ENCODE measurements at regions not wholly inside any gene's neighbourhood (a gene's known extent, or its start where the extent isn't known, plus 50 kb on each side); places are given as distances from the start of the nearest gene placed in this dataset.
"Not testable (repeated sequence)": the region's sequence is repeated elsewhere in the genome, so short reads cannot be mapped to it uniquely, and the experiment has no call there.

DNA sequence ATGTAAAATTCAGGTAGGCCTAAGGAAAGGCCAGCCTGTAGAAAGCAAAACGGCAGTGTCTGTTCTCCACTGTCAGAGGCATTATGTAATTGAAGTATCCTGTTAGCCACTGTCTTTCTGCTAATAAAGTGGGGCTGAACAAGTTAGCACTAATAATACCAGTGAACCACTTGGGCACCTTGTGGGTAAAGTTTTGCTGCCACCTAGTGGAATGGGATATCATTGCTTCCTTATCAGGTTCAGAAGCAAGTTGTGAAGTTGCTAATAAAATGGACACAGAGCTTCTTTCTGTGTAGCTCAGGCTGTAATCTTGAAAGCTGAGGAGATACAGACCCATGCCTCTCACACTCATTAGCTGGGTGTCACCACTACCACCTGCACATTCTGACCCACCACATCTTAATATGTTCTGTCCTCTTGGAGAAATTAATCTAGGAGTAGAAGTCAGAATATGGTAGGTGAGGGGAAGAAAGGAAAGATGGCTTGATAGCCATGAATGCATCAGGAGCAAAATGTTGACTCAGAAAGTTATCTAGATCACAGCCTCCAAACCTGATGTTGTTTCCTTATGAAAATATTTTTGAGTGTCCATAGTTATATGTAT lies 175.1 kb downstream of the SEPTIN7 start:
- Histone ChIP-seq H3K4me3 (no peak overlapping the region), H3K27ac (no peak overlapping the region), H3K9me3 (no peaks in the 10 kb centered on the region), H3K9ac (ENCODE audit: low read depth in 2 of 2, low read length in 2 of 2) (no peak overlapping the region), H3K27me3 (no peaks in the 10 kb centered on the region), H3K4me1 (no peaks in the 10 kb centered on the region), H3K36me3 (no peaks in the 10 kb centered on the region)
- TF ChIP-seq, protein P1, sequence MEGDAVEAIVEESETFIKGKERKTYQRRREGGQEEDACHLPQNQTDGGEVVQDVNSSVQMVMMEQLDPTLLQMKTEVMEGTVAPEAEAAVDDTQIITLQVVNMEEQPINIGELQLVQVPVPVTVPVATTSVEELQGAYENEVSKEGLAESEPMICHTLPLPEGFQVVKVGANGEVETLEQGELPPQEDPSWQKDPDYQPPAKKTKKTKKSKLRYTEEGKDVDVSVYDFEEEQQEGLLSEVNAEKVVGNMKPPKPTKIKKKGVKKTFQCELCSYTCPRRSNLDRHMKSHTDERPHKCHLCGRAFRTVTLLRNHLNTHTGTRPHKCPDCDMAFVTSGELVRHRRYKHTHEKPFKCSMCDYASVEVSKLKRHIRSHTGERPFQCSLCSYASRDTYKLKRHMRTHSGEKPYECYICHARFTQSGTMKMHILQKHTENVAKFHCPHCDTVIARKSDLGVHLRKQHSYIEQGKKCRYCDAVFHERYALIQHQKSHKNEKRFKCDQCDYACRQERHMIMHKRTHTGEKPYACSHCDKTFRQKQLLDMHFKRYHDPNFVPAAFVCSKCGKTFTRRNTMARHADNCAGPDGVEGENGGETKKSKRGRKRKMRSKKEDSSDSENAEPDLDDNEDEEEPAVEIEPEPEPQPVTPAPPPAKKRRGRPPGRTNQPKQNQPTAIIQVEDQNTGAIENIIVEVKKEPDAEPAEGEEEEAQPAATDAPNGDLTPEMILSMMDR (IDR thresholded peaks at IDR 0.05) = peak; percentile 78
- intact Hi-C loops (cut with DNase I) = loop anchor here (5.0 to 10.0 kb wide), 2 partner anchors 59 to 271 kb away; no protein-coding TSS in a partner anchor
- DNase-seq = peak; percentile 66

GRCh38 chr7:35978816-35979640 lies 174.0 kb upstream of the EEPD1 start:
- not testable (repeated sequence) for H3K4me1 ChIP-seq; H3K27ac ChIP-seq; H3K36me3 ChIP-seq; H3K9me3 ChIP-seq; DNase-seq; H3K27me3 ChIP-seq; H3K4me3 ChIP-seq; H3K9ac ChIP-seq (ENCODE audit: low read depth in 2 of 2, low read length in 2 of 2)
- intact Hi-C loops (cut with DNase I) = loop anchor here (5.0 to 10.0 kb wide), 2 partner anchors 62 to 274 kb away; no protein-coding TSS in a partner anchor

GRCh38 chr7:35982600-35982999 lies 170.5 kb upstream of the EEPD1 start:
- Histone ChIP-seq H3K4me3 (no peak overlapping the region), H3K27me3 (no peaks in the 10 kb centered on the region), H3K9me3 (no peaks in the 10 kb centered on the region), H3K36me3 (no peaks in the 10 kb centered on the region), H3K27ac (no peak overlapping the region), H3K9ac (ENCODE audit: low read depth in 2 of 2, low read length in 2 of 2) (no peak overlapping the region), H3K4me1 (no peaks in the 10 kb centered on the region)
- DNase-seq = no peak
- intact Hi-C loops (cut with DNase I) = no loop called here
- TF ChIP-seq, protein P1 (IDR thresholded peaks at IDR 0.05) = no peak

- no peaks in the 10 kb centered on the region for H3K4me1 ChIP-seq
- H3K9ac ChIP-seq (ENCODE audit: low read depth in 2 of 2, low read length in 2 of 2) = no peak overlapping the region
Measured at GRCh38 chr7:35983626-35984025, 169.4 kb upstream of the EEPD1 start.

DNA sequence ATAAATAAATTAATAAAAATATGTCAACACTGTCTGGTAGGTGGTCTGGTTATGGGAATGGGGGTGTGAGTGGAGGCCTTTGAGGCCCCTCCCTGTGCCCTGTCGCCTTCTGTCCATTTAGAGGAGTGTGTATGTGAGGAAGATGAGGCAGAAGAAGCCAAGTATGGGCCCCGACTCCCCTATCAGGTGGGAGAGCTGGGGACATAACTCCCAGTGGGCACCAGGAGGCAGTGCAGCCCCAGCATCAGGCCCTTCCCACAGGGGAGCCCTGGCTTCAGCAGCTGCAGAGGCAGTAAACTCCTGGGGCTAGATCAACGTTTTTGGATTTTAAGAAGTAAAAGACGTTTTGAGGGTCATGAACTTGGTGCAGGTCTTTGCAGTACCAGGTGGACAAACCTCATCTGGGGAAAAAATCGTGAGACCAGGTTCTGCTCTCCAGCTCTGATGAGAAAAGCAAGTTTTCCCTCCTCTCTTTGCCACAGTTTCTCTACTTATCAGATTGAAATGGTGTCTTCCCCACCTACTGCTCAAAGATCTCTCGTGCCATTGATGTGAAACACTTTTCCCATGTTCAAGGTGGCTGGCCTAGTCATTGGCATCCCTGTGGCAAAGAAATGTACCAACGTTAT lies 167.8 kb upstream of the EEPD1 start:
- Histone ChIP-seq H3K27me3 (no peaks in the 10 kb centered on the region), H3K4me3 (no peak overlapping the region), H3K9me3 (no peaks in the 10 kb centered on the region), H3K4me1 (no peaks in the 10 kb centered on the region), H3K27ac (no peak overlapping the region), H3K9ac (ENCODE audit: low read depth in 2 of 2, low read length in 2 of 2) (peak overlapping the region in 1 of 2 donors; percentile 34), H3K36me3 (no peaks in the 10 kb centered on the region)
- intact Hi-C loops (cut with DNase I) = loop anchor here (2.0 kb wide), 1 partner anchor 306 kb away; no protein-coding TSS in a partner anchor
- peak; percentile 80 for DNase-seq
- TF ChIP-seq, protein P1 (IDR thresholded peaks at IDR 0.05) = peak; percentile 90

More at GRCh38 chr7:35983626-35984025, 169.4 kb upstream of the EEPD1 start:
- intact Hi-C loops (cut with DNase I) = loop anchor here (2.0 kb wide), 1 partner anchor 307 kb away; no protein-coding TSS in a partner anchor
- no peaks in the 10 kb centered on the region for H3K27me3 ChIP-seq
- no peak overlapping the region for H3K4me3 ChIP-seq
- no peak for DNase-seq
- no peak overlapping the region for H3K27ac ChIP-seq
- TF ChIP-seq, protein P1 (IDR thresholded peaks at IDR 0.05) = no peak
- H3K36me3 ChIP-seq = no peaks in the 10 kb centered on the region
- no peaks in the 10 kb centered on the region for H3K9me3 ChIP-seq
